Right lobe of liver (tissue), 4 donors: ENCODE measurements at regions not wholly inside any gene's neighbourhood (a gene's known extent, or its start where the extent isn't known, plus 50 kb on each side); places are given as distances from the start of the nearest gene placed in this dataset.

Experiments used
- POLR2A ChIP-seq: fragments of 450-650 bp; IDR thresholded peaks from one replicate; pipeline ENCODE4 v1.6.1; 2017; ENCODE audit warnings: antibody characterized with exemption, mild to moderate bottlenecking
- TF ChIP-seq, protein P1 (sequence below), 4 donors: fragments of 200-600 bp in 3 of 4; fragments of 450-650 bp in 1 of 4; IDR thresholded peaks; one replicate each; pipeline versions ENCODE4 v1.5.1 to v1.8.0; 2016 to 2022; ENCODE audit warnings: antibody characterized with exemption in 4 of 4, mild to moderate bottlenecking in 2 of 4
- donor health status: DM: no; HTN: no; CAD: no.
- donor health status: DM: no; HTN: no; CAD: no.
- donor health status: DM: no; HTN: yes; CAD: no.

DNA sequence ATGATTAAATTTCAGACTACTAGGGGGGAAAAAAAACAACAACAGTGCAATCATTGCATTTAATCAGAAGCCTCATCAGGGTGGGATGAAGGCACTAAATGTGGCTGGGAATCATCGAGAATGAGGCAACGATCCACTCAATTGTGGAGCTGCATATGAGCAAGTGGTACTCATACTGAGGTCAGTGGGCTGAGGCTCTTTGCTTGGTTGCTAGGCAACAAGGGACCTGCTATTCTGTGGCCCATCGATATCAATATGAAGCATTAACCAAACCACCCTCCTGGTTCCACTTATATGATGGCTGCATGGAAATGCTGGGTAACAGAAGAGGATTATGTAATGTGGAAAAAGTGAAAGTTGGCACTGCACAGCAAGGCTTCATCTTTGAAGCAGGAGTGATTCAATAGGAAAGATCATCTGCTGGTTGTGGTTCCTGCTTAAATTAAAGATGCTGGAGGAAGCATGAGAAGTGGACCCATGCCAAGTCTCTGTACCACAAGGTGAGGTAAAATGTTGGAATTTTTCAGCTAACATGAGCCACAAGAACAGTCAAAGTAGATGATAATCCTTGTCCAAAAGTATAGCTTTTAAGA lies 159.8 kb upstream of the HMHB1 start:
- no peak for TF ChIP-seq POLR2A
- TF ChIP-seq, protein P1, sequence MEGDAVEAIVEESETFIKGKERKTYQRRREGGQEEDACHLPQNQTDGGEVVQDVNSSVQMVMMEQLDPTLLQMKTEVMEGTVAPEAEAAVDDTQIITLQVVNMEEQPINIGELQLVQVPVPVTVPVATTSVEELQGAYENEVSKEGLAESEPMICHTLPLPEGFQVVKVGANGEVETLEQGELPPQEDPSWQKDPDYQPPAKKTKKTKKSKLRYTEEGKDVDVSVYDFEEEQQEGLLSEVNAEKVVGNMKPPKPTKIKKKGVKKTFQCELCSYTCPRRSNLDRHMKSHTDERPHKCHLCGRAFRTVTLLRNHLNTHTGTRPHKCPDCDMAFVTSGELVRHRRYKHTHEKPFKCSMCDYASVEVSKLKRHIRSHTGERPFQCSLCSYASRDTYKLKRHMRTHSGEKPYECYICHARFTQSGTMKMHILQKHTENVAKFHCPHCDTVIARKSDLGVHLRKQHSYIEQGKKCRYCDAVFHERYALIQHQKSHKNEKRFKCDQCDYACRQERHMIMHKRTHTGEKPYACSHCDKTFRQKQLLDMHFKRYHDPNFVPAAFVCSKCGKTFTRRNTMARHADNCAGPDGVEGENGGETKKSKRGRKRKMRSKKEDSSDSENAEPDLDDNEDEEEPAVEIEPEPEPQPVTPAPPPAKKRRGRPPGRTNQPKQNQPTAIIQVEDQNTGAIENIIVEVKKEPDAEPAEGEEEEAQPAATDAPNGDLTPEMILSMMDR (IDR thresholded peaks at IDR 0.05): no peak
